ENCODE measurements at regions not wholly inside any gene's neighbourhood (a gene's known extent, or its start where the extent isn't known, plus 50 kb on each side); places are given as distances from the start of the nearest gene placed in this dataset.
A peak's percentile ranks its signal among the peaks of the same experiment; 100 is the strongest.

- DNase-seq: no peak
These were observed 235.4 kb downstream of the RAB28 start for GRCh38 chr4:13248621-13249298.

- no peak for DNase-seq
These were observed 238.0 kb downstream of the RAB28 start for GRCh38 chr4:13246107-13246506.

GRCh38 chr4:13244444-13244843 lies 239.7 kb downstream of the RAB28 start:
- no peak for DNase-seq

- DNase-seq: no peak
These were observed 241.0 kb downstream of the RAB28 start for GRCh38 chr4:13243152-13243551.

GRCh38 chr4:13240066-13240465 lies 244.1 kb downstream of the RAB28 start:
- DNase-seq: peak; percentile 10

- DNase-seq: no peak
These were observed 245.2 kb downstream of the RAB28 start for GRCh38 chr4:13238936-13239335.

- no peak for DNase-seq
These were observed 247.7 kb downstream of the RAB28 start for GRCh38 chr4:13236485-13236884.

- no peak for DNase-seq
These were observed 250.4 kb downstream of the RAB28 start for GRCh38 chr4:13233755-13234154.

- DNase-seq: no peak
These were observed 264.2 kb downstream of the RAB28 start for GRCh38 chr4:13219971-13220370.

GRCh38 chr4:13218326-13218958 lies 265.7 kb downstream of the RAB28 start:
- no peak for DNase-seq

GRCh38 chr4:13215560-13215959 lies 268.6 kb downstream of the RAB28 start:
- no peak for DNase-seq

- no peak for DNase-seq
These were observed 271.2 kb downstream of the RAB28 start for GRCh38 chr4:13212936-13213335.

- no peak for DNase-seq
These were observed 274.5 kb downstream of the RAB28 start for GRCh38 chr4:13209600-13209999.

- DNase-seq: no peak
These were observed 275.5 kb downstream of the RAB28 start for GRCh38 chr4:13208558-13209193.

GRCh38 chr4:13207226-13207625 lies 276.9 kb downstream of the RAB28 start:
- no peak for DNase-seq

GRCh38 chr4:13203101-13203500 lies 281.0 kb downstream of the RAB28 start:
- no peak for DNase-seq

- DNase-seq: no peak
These were observed 281.4 kb downstream of the RAB28 start for GRCh38 chr4:13202701-13203100.

- DNase-seq: no peak
These were observed 282.9 kb downstream of the RAB28 start for GRCh38 chr4:13201241-13201640.

GRCh38 chr4:13196721-13197120 lies 287.4 kb downstream of the RAB28 start:
- DNase-seq: no peak

- DNase-seq: no peak
These were observed 290.5 kb downstream of the RAB28 start for GRCh38 chr4:13193662-13194061.

GRCh38 chr4:13190093-13190721 lies 293.9 kb downstream of the RAB28 start:
- DNase-seq: no peak

- DNase-seq: no peak
These were observed 299.9 kb downstream of the RAB28 start for GRCh38 chr4:13184199-13184598.

- DNase-seq: no peak
These were observed 302.0 kb downstream of the RAB28 start for GRCh38 chr4:13182133-13182532.

- no peak for DNase-seq
These were observed 302.5 kb downstream of the RAB28 start for GRCh38 chr4:13181681-13182080.
